Tibial nerve (tissue), 4 donors: ENCODE measurements at regions not wholly inside any gene's neighbourhood (a gene's known extent, or its start where the extent isn't known, plus 50 kb on each side); places are given as distances from the start of the nearest gene placed in this dataset.

Experiments
- CTCF ChIP-seq, 5 experiments: fragments of 200-600 bp in 3 of 5; fragments of 450-650 bp in 2 of 5; sonication (generic) in 3 of 5; IDR thresholded peaks; one replicate each; pipeline ENCODE4 v1.5.1; 2016 to 2019; ENCODE audit warnings: antibody characterized with exemption in 5 of 5, mild to moderate bottlenecking in 3 of 5, moderate library complexity in 2 of 5
- EP300 ChIP-seq, 2 donors: sonication (generic); formaldehyde crosslinking; IDR thresholded peaks; one replicate each; pipeline ENCODE4 v1.6.1; 2017; ENCODE audit warnings: antibody characterized with exemption in 2 of 2, mild to moderate bottlenecking in 1 of 2
- POLR2A ChIP-seq, 2 donors: fragments of 450-650 bp; IDR thresholded peaks; one replicate each; pipeline ENCODE4 v1.6.1; 2017; ENCODE audit warnings: antibody characterized with exemption in 2 of 2, mild to moderate bottlenecking in 2 of 2, moderate library complexity in 2 of 2

GRCh38 chr3:30320392-30320791 lies 286.0 kb upstream of the TGFBR2 start:
- TF ChIP-seq CTCF (IDR thresholded peaks at IDR 0.05) (no peak), POLR2A (IDR thresholded peaks at IDR 0.05) (no peak), EP300 (IDR thresholded peaks at IDR 0.05) (no peak)
